ENCODE measurements at regions not wholly inside any gene's neighbourhood (a gene's known extent, or its start where the extent isn't known, plus 50 kb on each side); places are given as distances from the start of the nearest gene placed in this dataset.

- Histone ChIP-seq H2AFZ (ENCODE audit: low read length) (no peak overlapping the region), H2BK12ac (ENCODE audit: low read depth, low read length) (no peak overlapping the region), H3K4me1 (replicated peaks in 1 of 4; ENCODE audit: control insufficient read depth in 3 of 4, insufficient read depth in 4 of 4, low read length in 3 of 4) (no peaks in the 10 kb centered on the region), H4K91ac (replicated peaks; ENCODE audit: insufficient read length, low read length) (no peak overlapping the region), H2AK5ac (ENCODE audit: low read depth, low read length) (no peak overlapping the region), H3K79me1 (ENCODE audit: low read depth, low read length) (no peaks in the 10 kb centered on the region), H3K27me3 (replicated peaks in 1 of 4; ENCODE audit: control insufficient read depth in 3 of 4, extremely low read depth in 1 of 4, insufficient read depth in 3 of 4, low read length in 3 of 4) (peaks cover 0 to 2% (median 0%) of the 10 kb centered on the region in 4 experiments; a peak in 1 of 7 replicates), H3K56ac (replicated peaks; ENCODE audit: insufficient read length, low read depth, low read length) (no peak overlapping the region), H3K79me2 (ENCODE audit: control insufficient read depth in 1 of 2, insufficient read depth in 2 of 2, low read length in 2 of 2) (no peaks in the 10 kb centered on the region), H3K23ac (ENCODE audit: insufficient read length) (no peak overlapping the region), H3K18ac (ENCODE audit: extremely low read depth, low read length) (no peak overlapping the region), H3K4me2 (ENCODE audit: insufficient read depth in 1 of 2, low read depth in 2 of 2, low read length in 2 of 2) (no peak overlapping the region), H4K8ac (ENCODE audit: extremely low read depth, insufficient read depth, low read length) (no peak overlapping the region), H4K5ac (ENCODE audit: insufficient read length, low read depth, low read length) (no peak overlapping the region), H3K36me3 (ENCODE audit: control insufficient read depth in 2 of 4, insufficient read depth in 4 of 4, low read length in 3 of 4) (no peaks in the 10 kb centered on the region; a peak in 1 of 8 replicates), H2BK15ac (ENCODE audit: low read length) (no peak overlapping the region), H3K14ac (ENCODE audit: insufficient read length) (no peak overlapping the region), H3K4ac (replicated peaks; ENCODE audit: insufficient read length, low read depth, low read length) (no peak overlapping the region), H3K9ac (replicated peaks in 1 of 4; ENCODE audit: extremely low read depth in 1 of 4, low read depth in 3 of 4, low read length in 3 of 4) (no peak overlapping the region), H2BK20ac (ENCODE audit: low read length) (no peak overlapping the region), H2BK5ac (ENCODE audit: low read depth, low read length) (no peak overlapping the region), H3K23me2 (ENCODE audit: low read depth, low read length) (no peaks in the 10 kb centered on the region), H3K4me3 (ENCODE audit: extremely low read depth in 1 of 4, insufficient read depth in 2 of 4, low read depth in 3 of 4, low read length in 4 of 4) (no peak overlapping the region), H3K9me3 (ENCODE audit: insufficient read depth in 2 of 2, low read depth in 1 of 2, low read length in 1 of 2) (peaks cover 4 to 15% of the 10 kb centered on the region in 2 experiments; a peak in 3 of 4 replicates), H4K20me1 (replicated peaks in 1 of 2; ENCODE audit: control insufficient read depth in 1 of 2, insufficient read depth in 2 of 2, low read length in 2 of 2) (no peaks in the 10 kb centered on the region), H2BK120ac (replicated peaks; ENCODE audit: low read depth, low read length) (no peak overlapping the region), H3K27ac (ENCODE audit: low read depth, low read length) (no peak overlapping the region)
- CTCF ChIA-PET (ENCODE audit: partially characterized antibody) = interaction anchor here (1.2 kb wide), 1 partner anchor 11 kb away, joined by 3 read pairs; no protein-coding TSS in a partner anchor
- DNase-seq (ENCODE audit: low read depth in 1 of 2, low spot score in 2 of 2) = no peak
- 84% methylated on average over 1 of the region's 1 CpG; no CpG with 5 or more reads in 1 of the 2 experiments for WGBS, 2 experiments (ENCODE audit: extremely low coverage in 1 of 2, insufficient coverage in 1 of 2, insufficient read length in 1 of 2, insufficient replicate concordance in 2 of 2, low coverage in 1 of 2, low lambda C conversion rate in 2 of 2, missing lambda C conversion rate in 1 of 2)
- no peak for TF ChIP-seq EZH2 (IDR thresholded peaks at IDR 0.05; ENCODE audit: low read depth, low read length, severe bottlenecking)
- no peak for TF ChIP-seq SIX5 (IDR thresholded peaks at IDR 0.05; ENCODE audit: low read depth, low read length)
- TF ChIP-seq SIRT6 (IDR thresholded peaks at IDR 0.05; ENCODE audit: low read length) = no peak
- no peak for TF ChIP-seq RNF2 (IDR thresholded peaks at IDR 0.05; ENCODE audit: borderline replicate concordance, low read depth, low read length, missing control alignments, poor library complexity, severe bottlenecking)
- no peak for TF ChIP-seq SUZ12 (IDR thresholded peaks at IDR 0.05; ENCODE audit: low read length)
- POLR2A ChIA-PET (ENCODE audit: partially characterized antibody) = no interaction called here
- no peak for FAIRE-seq
Measured at GRCh38 chr21:34255073-34255472, 108.7 kb upstream of the KCNE2 start.

Measured in H1 (cell line).